Glomerular endothelial cell (primary cell): ENCODE measurements at regions not wholly inside any gene's neighbourhood (a gene's known extent, or its start where the extent isn't known, plus 50 kb on each side); places are given as distances from the start of the nearest gene placed in this dataset.

ENCODE experiments used
- DNase-seq: peaks from one replicate; pipeline ENCODE4 v3.0.0-alpha.2; 2011; ENCODE audit warnings: low read depth, low spot score; ENCODE audit errors: extremely low read depth

DNA sequence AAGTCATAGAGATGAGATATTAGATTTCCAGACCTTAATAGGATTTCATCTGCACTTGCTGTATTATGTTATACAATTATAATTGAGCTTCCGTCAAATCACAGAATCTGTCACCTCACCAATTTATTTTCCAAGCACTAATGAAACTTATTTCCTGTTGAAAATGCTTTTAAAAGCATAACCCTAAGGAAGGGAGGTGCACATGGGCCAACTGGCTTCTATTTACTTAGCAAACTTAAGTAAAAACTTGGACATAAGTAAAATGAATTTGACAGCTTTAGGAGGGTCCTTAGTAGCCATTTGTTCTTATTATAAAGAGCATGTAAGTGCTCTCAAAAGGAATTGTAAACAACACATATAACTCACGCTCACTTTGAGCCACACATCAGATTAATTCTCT, 462.2 kb upstream of the TMPO start:
- DNase-seq: no peak

DNA sequence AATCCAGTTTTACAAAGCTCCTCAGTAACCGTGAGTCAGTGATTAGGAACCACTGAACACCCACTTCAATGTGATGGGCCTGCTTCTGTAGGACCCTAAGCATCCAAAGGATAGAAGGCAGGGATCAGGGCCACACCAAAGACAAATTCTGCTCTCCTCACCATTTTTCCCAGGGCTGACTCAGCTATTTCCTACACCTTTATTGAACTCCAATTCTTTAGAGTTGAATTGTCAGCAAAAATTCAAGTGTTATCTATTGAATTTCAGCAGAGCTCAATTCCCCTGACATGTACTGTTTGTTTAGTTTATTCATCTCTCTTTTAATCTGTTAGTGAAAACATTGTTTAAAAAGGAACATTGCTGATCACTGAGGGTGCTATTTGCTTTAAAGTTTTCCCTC, 457.7 kb upstream of the TMPO start:
- no peak for DNase-seq

DNA sequence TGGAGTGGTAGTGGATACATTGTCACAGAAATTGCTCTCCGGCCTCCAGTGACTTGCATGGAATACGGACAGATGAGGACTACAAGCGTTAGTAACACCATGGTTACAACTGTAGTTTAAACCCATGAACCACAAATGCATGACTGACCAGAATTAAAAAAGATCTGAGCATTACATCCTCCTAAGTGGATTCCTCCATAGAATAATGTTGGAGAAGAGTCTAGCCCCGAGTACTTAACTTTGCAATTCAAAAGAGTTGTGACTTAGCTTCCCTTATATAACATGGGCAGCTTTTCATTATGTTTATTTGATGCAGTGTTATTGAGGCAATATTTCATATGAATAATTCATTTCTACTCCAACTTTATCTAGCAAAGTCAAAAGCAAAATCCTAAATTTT, 457.2 kb upstream of the TMPO start:
- DNase-seq: no peak

DNA sequence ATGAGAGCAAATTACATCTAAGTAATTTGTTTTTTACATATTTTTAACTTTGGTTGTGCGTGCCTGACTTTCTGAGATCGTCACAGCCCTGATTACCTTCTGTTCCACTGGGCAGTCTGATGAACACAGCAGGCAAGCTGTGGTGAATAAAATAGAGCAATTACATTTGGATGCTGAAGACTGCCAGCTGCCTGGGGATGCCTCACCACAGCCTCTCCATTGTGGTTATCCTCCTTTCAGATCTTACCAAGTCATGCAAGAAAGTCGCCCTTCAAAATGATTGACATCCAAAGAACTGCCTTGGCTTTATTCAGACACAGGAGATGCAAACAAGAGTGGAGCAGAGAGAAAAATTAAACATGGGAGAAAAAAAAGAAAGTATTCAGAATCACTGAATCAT, 456.6 kb upstream of the TMPO start:
- no peak for DNase-seq

DNA sequence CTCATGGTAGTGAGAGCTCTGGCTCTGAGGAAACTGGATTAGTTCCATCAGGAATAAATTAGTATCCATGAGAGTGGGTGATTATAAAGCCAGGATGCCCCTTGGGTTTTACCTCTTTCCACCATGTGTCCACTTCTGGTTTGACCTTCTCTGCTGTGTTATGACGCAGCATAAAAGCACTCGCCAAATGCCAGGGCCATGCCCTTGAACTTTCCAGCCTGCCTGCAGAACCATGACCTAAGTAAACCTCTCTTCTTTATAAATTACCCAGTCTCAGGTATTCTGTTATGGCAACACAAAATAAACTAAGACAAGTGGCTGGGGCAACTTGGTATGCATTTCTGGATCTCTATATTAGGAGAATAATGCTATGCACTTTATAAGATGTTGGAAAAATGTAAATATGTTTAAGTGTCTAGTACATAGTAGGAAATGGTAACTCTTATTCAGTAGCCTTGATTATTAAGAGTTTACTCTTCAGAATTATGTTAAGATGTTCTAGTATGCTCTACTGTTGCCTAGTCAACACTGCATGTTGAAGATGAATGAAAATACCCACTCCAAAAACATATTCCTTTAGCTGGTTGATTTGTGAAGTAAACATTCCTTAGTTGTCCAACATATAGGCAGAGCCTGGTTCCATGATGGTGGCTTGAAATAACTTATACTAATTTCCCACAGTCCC, 455.6 kb upstream of the TMPO start:
- no peak for DNase-seq

DNA sequence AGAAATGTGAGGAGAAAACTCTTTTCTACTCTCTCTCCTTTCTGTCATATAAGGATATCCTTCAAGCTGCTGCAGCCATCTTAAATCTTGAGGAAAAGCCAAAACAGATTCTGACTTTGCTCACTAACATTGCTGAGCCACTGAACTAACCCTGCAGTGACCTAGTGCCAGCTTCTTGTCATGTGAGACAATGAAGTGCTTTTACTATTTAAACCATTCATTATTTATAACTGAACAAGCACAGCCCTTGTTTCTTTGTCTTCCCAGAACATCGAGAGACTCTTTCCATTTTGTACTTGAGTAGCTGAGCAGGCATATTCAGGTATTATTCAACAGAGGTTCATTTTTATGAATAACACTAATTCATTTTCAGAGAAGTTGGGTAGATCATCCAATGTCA, 455.0 kb upstream of the TMPO start:
- no peak for DNase-seq

DNA sequence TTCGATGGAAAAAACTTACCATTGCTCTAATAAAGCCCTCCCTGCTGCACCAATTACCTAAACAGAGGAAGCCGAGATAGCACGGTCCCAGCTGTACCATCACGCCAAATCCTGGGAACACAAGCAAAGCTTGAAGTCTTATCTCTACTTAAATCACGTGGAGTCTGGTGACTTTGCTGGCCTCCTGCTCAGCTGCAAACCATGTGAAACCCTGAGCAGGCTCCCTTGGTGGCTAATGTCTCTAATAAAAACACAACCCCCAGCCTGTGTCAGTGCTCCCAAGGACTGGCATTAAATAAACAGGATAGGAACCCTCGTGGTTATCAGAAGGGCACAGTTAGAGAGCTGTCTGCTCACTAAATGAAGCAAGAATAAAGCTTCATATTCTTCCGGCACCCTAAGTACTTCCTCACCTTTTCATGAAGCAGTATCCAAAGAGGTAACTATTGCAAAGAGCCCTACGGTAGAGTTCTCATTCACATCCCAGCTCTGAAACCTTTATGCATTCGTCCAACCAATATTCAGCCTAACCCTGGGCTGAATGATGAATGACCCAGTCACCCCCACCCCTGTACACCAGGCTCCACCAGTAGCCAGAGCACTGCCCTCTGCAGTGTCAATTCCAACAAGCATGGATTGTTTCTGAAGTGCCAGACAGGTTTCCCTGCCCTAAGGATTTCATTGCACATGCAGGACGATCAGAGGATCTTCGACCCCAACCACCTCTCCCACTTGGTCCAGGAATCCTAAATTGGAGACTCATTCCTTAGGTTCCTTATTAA, 452.7 kb upstream of the TMPO start:
- DNase-seq: no peak

DNA sequence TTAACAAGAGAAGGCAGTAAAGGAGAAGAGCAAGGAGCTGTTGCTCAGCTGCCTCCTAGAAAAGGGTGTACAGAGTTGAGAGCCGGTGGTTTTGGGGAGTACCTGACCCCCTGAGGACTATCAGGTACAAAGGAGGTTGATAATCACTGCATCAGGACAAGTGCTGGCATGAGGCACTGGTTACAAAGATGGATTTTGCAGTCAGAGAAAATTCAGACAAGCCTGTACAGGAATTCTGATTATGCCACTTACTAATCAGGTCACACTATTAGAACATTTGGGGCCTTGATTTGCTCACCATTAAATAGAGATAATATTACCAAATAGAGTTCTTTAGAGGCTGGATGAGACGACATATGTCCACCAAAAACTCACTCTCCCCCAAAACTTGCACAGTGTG, 450.9 kb upstream of the TMPO start:
- DNase-seq: no peak

DNA sequence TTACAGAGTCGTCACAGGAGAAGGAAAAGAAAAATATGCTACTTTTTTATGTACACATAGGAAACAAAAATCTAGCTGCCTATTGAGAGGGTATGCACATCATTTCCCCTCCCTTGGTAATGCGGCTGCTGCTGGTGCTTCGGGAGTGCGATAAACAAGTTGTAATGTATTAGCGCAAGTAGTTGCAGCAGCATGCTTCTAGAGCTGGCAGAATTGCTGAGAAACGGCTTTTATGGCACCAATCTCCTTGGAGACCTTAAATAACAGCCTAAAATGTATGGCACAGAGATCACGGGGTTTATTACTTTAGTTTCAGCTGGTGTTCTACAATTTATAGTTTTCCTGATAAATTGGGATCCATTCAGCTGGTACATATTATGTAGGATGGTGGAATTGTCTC, 447.6 kb upstream of the TMPO start:
- no peak for DNase-seq

DNA sequence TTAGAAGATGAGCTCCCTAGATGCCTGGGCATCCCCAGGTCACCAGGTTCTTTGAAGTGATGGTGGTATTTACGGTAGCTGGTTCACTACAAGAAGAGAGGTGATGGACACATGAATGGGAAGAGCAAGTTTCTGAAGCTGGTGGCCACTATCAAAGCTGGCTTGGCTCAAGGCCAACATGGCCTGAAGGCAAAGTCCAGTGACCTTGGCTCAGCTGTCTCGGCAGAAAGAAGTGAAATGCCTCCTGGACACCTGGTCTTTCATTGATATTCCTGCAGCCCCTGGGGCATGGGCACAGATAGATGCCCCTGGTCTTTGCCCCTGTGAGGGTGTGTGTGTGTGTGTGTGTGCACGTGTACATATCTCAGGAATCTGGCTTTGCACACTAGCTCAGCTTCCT, 441.8 kb upstream of the TMPO start:
- DNase-seq: no peak

DNA sequence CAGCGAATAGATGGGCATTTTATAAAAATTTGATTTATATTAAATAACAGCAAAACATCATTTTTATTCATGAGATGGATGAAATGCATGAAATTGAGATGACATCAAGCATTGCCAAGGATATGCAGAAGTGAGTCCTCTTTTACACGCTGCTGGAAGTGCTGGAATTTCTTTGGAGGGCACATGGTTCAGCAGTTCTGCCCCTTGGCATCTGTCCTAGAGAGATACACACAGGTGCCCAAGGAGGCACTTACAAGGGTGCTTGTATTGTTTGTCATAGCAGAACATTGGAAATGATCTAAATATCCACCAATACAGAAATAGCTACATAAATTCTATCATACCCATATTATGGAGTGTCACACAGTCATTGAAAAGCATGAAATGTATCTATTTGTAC, 441.1 kb upstream of the TMPO start:
- DNase-seq: no peak

DNA sequence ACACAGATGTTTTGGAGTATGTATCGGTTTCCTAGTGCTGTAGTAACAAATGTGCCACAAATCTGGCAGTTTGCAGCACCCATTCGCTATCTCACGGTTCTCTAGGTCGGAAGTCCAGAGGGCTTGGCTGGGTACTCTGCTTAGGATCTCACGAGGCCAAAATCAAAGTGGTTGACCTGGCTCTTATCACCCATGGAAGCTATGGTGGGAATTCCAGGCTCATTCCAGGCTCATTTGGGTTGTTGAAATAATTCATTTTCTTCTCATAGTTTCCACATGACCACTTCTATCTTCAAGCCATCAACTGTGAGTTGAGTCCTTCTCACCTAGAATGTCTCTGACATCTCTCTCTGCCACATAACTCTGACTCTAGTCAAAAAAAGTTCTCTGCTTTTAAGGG, 431.0 kb upstream of the TMPO start:
- DNase-seq: no peak

DNA sequence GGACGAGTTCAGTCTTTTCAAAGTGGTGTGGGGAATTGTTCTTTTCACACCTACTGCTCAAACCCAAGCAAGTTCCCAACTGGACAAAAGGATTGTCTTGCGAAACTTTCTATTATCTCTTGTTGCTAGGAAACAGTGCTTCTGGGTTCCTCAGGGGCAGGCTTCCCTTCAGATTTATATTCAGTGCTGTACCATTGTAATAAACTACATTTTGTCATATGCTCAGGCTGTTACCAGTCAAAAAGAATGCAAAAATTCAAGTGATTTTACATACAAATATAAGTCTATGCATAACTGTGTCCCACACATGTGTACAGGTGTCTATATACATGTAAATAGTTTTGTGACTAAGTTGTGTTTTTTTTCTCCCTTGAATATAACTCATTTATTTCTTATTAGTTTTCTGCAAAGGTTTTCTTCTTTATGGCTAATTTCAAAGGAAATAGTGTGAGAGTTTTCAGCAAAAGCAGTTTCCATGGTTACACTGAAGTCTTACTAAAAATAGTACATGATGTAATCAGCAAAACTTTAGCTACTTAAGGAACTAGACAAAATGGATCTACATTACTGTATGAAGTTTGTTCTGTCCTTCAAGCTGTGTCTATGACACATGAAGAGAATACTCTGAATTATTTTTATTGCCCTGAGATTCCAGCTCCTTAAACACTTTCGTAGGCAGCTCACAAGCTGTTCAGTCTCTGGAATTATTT, 430.2 kb upstream of the TMPO start:
- no peak for DNase-seq

DNA sequence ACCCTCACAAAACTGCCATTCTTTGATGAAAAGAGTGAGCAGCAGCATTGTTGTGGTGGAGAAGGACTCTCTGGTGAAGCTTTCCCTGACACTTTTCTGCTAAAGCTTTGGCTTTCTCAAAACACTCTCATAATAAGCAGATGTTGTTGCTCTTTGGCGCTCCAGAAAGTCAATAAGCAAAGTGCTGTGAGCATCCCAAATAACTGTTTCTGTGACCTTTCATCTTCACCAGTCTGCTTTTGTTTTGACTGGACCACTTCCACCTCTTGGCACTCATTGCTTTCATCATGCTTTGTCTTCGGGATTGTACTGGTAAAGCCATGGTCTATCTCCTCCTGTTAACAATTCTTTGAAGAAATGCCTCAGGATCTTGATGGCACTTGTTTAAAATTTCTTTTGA, 424.7 kb upstream of the TMPO start:
- DNase-seq: no peak

DNA sequence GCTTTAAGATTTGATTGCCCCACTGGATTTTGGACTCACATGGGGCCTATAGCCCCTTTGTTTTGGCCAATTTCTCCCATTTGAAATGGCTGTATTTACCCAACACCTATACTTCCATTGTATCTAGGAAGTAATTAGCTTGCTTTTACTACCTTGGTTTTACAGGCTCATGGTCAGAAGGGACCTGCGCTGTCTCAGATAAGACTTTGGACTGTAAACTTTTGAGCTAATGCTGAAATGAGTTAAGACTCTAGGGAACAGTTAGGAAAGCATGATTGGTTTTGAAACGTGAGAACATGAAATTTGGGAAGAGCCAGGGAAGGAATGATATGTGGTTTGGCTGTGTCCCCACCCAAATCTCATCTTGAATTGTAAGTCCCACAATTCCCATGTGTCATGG, 419.0 kb upstream of the TMPO start:
- DNase-seq: no peak

DNA sequence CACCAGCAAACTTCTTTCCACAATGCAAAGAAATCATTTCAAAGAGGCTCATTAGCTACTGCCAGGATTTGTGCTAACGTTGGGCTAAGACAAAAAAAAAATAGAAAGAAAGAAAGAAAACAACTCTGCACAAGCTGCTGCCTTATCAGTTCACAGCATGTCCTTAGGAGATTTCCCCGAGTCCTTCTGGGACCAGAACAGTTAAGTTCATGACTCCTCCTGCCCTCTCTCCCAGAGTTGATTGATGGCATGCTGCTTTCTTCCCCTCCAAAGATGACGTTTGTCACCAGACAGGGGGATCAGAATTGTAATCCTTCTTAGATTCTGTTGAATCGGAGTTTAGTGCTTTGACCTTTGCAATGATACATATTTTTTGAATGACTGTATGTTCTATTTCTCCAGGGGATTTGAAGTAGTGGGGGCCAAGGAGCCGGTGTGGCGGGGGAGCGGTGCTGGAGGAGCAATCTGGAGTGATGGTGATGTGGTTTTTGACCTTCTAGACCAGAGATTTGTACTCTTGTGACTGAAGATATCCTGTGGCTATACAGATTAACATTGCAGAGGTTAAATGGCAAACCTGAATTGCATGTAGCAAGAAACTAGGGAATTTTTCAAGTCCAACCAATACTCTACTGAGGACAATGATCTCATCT, 409.2 kb upstream of the TMPO start:
- no peak for DNase-seq

DNA sequence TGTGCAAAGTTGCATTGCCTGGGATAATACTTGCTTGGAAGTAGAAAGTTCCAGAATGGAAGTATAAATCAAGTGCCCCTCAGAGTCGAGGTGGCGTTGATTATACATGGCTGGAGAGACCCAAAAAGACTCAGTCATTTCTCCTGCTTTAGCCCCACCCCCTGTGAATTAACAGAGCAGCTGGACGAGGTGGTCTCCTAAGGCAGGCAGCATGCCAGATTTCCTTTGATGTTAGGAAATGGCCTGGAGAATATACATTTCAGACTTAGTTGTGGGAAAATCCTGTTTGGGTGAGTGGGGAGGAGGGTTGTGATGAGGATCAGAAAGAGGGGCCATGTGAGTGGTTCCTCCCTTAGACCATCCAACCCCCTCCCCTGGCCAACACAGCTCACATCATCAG, 406.1 kb upstream of the TMPO start:
- no peak for DNase-seq

DNA sequence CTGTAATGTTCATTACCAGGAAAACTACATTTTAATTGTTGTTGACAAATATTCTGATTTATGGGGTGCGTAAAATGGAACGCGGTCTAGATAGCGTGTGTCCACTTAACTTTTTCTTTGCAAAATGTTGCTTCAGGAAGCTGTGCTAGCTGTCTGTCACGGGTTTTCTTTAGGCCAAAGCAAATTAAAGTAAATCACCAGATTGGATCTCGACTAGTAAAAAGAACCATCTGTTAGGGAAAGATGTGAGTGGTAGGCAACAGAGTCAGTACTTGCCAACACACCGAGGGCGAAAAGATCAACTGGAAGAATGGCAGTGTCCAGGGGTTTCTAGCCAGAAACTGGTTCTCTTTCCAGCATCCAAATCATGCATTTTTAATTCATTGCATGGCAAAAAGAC, 404.9 kb upstream of the TMPO start:
- DNase-seq: no peak

DNA sequence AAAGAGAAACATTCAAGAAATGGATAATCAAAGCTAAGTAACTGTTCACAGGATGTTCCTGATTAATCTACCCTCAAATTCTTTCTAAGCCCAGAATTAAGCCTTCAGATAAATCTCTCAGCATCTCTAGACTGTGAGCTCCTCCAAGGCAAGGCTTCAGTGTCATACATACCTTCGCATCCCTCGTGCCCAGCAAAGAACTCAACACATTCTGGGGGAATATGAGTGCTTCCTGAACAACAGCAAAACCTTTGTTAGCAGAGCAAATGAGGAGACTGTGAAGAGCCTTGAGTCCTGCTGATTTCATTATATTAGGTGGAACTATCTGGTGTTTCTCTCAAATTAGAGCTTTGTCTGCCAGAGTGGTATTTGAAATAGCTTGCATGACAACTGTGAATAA, 401.8 kb upstream of the TMPO start:
- DNase-seq: no peak

DNA sequence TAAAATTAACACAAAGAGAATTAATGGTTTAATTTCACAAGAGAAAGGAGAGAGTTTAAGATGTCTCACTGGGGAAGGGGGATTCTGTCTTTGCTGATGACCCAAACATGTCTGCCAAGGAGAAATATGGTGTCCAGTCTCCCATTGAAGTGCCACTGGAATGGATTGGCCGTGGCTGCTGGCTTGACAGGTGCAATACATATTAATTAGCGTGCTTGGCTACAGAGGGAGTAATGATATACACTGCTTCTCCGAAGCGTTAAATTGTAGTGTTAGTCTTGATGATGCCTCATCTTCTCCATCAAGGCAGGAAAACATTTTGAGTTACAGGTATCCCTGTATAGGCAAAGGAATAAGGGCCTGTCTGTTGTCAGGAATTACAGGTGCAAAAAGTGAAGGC, 393.4 kb upstream of the TMPO start:
- no peak for DNase-seq

DNA sequence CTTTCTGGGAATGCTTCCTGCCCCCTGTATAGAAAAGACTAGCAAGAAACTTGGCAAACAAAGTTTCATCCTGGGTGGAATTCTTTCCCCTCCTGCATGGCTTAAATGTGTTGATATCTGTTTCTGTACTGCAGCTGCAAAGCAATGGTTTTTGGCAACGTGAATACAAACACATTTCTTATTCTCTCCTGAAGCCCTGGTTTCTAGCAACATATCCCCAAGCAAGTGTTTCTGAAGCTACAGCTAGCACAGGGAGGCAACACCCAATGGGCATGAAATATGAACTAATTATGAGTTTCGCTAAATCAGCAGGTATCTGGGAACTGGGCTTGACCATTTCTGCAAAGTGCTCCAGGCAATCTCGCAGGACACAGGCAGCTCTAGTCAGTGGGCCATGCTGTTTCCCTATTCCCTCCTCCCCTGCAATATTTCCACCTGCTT, 392.3 kb upstream of the TMPO start:
- no peak for DNase-seq
